ENCODE measurements at regions not wholly inside any gene's neighbourhood (a gene's known extent, or its start where the extent isn't known, plus 50 kb on each side); places are given as distances from the start of the nearest gene placed in this dataset.

GRCh38 chr4:53713296-53713695 is 122.0 kb upstream of the LNX1 start:
- TF ChIP-seq HIC2 (CRISPR knock-in tag; IDR thresholded peaks at IDR 0.05; ENCODE audit: low read depth) (no peak), ZNF18 (CRISPR knock-in tag; IDR thresholded peaks at IDR 0.05; ENCODE audit: insufficient replicate concordance) (no peak), ZBTB49 (CRISPR knock-in tag; IDR thresholded peaks at IDR 0.05; ENCODE audit: borderline replicate concordance) (no peak), CTCF (CRISPR knock-in tag; IDR thresholded peaks at IDR 0.05) (no peak), ZNF3 (CRISPR knock-in tag; IDR thresholded peaks at IDR 0.05) (no peak), CHD4 (IDR thresholded peaks at IDR 0.05; ENCODE audit: borderline replicate concordance, low read length) (no peak), RAD21 (CRISPR knock-in tag; IDR thresholded peaks at IDR 0.05) (no peak), TAF15 (IDR thresholded peaks at IDR 0.05; ENCODE audit: low read depth, low read length, poor library complexity, severe bottlenecking) (no peak), MYNN (CRISPR knock-in tag; IDR thresholded peaks at IDR 0.05; ENCODE audit: low read depth) (no peak), RELA (CRISPR knock-in tag; IDR thresholded peaks at IDR 0.05) (no peak)
